Activated CD8-positive, alpha-beta T cell treated with anti-CD3 and anti-CD28 coated beads for 36 hours (primary cell): ENCODE measurements at regions not wholly inside any gene's neighbourhood (a gene's known extent, or its start where the extent isn't known, plus 50 kb on each side); places are given as distances from the start of the nearest gene placed in this dataset.

Experiments used
- ATAC-seq: fragments of 200-7000 bp; cut with Tn5 transposase; one replicate; pipeline ENCODE4 v1.10.0; 2021; ENCODE audit warnings: mild to moderate bottlenecking, moderate library complexity
- CTCF ChIA-PET: fragments of 350-600 bp; sonication (Branson Sonifier 250); formaldehyde crosslinking; loops from one replicate; lab custom pipeline; 2021; ENCODE audit warnings: antibody characterized with exemption; lab: Charles Lee
- POLR2A ChIA-PET: fragments of 350-600 bp; sonication (Branson Sonifier 250); formaldehyde crosslinking; loops from one replicate; lab custom pipeline; 2021; ENCODE audit warnings: antibody characterized with exemption; lab: Charles Lee
- DNase-seq: peaks from one replicate; pipeline ENCODE4 v3.0.0-alpha.2; 2020
- H3K27ac Mint-ChIP-seq: one replicate; pipeline ENCODE4 v1.8.0; 2021; ENCODE audit warnings: mild to moderate bottlenecking, mixed read lengths
- H3K27me3 Mint-ChIP-seq: one replicate; pipeline ENCODE4 v1.8.0; 2021; ENCODE audit warnings: mixed read lengths
- H3K36me3 Mint-ChIP-seq: one replicate; pipeline ENCODE4 v1.8.0; 2021; ENCODE audit warnings: low read depth, mixed read lengths
- H3K4me1 Mint-ChIP-seq: one replicate; pipeline ENCODE4 v1.8.0; 2021; ENCODE audit warnings: low read depth, mixed read lengths
- H3K4me3 Mint-ChIP-seq: one replicate; pipeline ENCODE4 v1.8.0; 2021; ENCODE audit warnings: mild to moderate bottlenecking, moderate library complexity, mixed read lengths
- H3K9me3 Mint-ChIP-seq: one replicate; pipeline ENCODE4 v1.8.0; 2021; ENCODE audit warnings: mixed read lengths
- CTCF ChIP-seq: fragments of 200-600 bp; IDR thresholded peaks from one replicate; pipeline ENCODE4 v1.8.0; 2022; ENCODE audit warnings: antibody characterized with exemption, mild to moderate bottlenecking
- intact Hi-C: fragments of 100-400 bp; cut with micrococcal nuclease; formaldehyde crosslinking; loops from one replicate; pipeline ENCODE4 v1.10.0; 2022

- intact Hi-C loops: no loop called here
- DNase-seq (no peak), ATAC-seq (no peak)
- Mint-ChIP-seq H3K4me1 (no peaks in the 10 kb centered on the region), H3K36me3 (no peaks in the 10 kb centered on the region), H3K9me3 (peaks cover 2% of the 10 kb centered on the region), H3K27me3 (no peaks in the 10 kb centered on the region), H3K4me3 (no peak overlapping the region), H3K27ac (no peak overlapping the region)
- TF ChIP-seq CTCF: no peak
- ChIA-PET CTCF (no interaction called here), POLR2A (no interaction called here)
These were observed 415.6 kb downstream of the IRX2 start for GRCh38 chr5:2335733-2336515.

- intact Hi-C loops: no loop called here
- no peak for DNase-seq
- no peaks in the 10 kb centered on the region for H3K27me3 Mint-ChIP-seq
- H3K4me1 Mint-ChIP-seq: no peaks in the 10 kb centered on the region
- H3K9me3 Mint-ChIP-seq: peaks cover 2% of the 10 kb centered on the region
- CTCF ChIA-PET: no interaction called here
- no peak overlapping the region for H3K4me3 Mint-ChIP-seq
- H3K27ac Mint-ChIP-seq: no peak overlapping the region
- no peaks in the 10 kb centered on the region for H3K36me3 Mint-ChIP-seq
- POLR2A ChIA-PET: no interaction called here
- no peak for TF ChIP-seq CTCF
- no peak for ATAC-seq
These were observed 416.2 kb downstream of the IRX2 start for GRCh38 chr5:2335125-2335732.

GRCh38 chr5:2334719-2335118 lies 416.8 kb downstream of the IRX2 start:
- no peak for TF ChIP-seq CTCF
- Mint-ChIP-seq H3K27ac (no peak overlapping the region), H3K4me1 (no peaks in the 10 kb centered on the region), H3K4me3 (no peak overlapping the region), H3K27me3 (no peaks in the 10 kb centered on the region), H3K36me3 (no peaks in the 10 kb centered on the region), H3K9me3 (peaks cover 2% of the 10 kb centered on the region)
- no peak for DNase-seq
- POLR2A ChIA-PET: no interaction called here
- CTCF ChIA-PET: no interaction called here
- no peak for ATAC-seq
- intact Hi-C loops: no loop called here

- CTCF ChIA-PET: no interaction called here
- no peak for TF ChIP-seq CTCF
These were observed 418.2 kb downstream of the IRX2 start for GRCh38 chr5:2333291-2333690.

GRCh38 chr5:2332521-2332920 lies 419.0 kb downstream of the IRX2 start:
- ATAC-seq: no peak
- intact Hi-C loops: no loop called here
- no peak overlapping the region for H3K27ac Mint-ChIP-seq

More at GRCh38 chr5:2333291-2333690, 418.2 kb downstream of the IRX2 start:
- Mint-ChIP-seq H3K27ac (no peak overlapping the region), H3K36me3 (no peaks in the 10 kb centered on the region), H3K4me1 (no peaks in the 10 kb centered on the region), H3K9me3 (peaks cover 2% of the 10 kb centered on the region), H3K4me3 (no peak overlapping the region), H3K27me3 (no peaks in the 10 kb centered on the region)
- POLR2A ChIA-PET: no interaction called here
- ATAC-seq: no peak
- intact Hi-C loops: no loop called here
- DNase-seq: no peak

More at GRCh38 chr5:2332521-2332920, 419.0 kb downstream of the IRX2 start:
- no peaks in the 10 kb centered on the region for H3K36me3 Mint-ChIP-seq
- ChIA-PET POLR2A (no interaction called here), CTCF (no interaction called here)
- H3K4me3 Mint-ChIP-seq: no peak overlapping the region
- peaks cover 2% of the 10 kb centered on the region for H3K9me3 Mint-ChIP-seq
- H3K27me3 Mint-ChIP-seq: no peaks in the 10 kb centered on the region
- no peak for DNase-seq
- H3K4me1 Mint-ChIP-seq: no peaks in the 10 kb centered on the region
- no peak for TF ChIP-seq CTCF
